Body of pancreas (tissue), 4 donors: ENCODE measurements at regions not wholly inside any gene's neighbourhood (a gene's known extent, or its start where the extent isn't known, plus 50 kb on each side); places are given as distances from the start of the nearest gene placed in this dataset.

ENCODE experiments used
- POLR2A ChIP-seq, 3 donors: fragments of 450-650 bp; IDR thresholded peaks; one replicate each; pipeline ENCODE4 v1.6.1; 2016; ENCODE audit warnings: antibody characterized with exemption in 3 of 3, mild to moderate bottlenecking in 2 of 3
- TF ChIP-seq, protein P1 (sequence below), 7 experiments: fragments of 450-650 bp in 4 of 7; fragments of 200-600 bp in 3 of 7; sonication (generic) in 3 of 7; IDR thresholded peaks; one replicate each; pipeline ENCODE4 v1.5.1; 2016 to 2019; ENCODE audit warnings: antibody characterized with exemption in 7 of 7

DNA sequence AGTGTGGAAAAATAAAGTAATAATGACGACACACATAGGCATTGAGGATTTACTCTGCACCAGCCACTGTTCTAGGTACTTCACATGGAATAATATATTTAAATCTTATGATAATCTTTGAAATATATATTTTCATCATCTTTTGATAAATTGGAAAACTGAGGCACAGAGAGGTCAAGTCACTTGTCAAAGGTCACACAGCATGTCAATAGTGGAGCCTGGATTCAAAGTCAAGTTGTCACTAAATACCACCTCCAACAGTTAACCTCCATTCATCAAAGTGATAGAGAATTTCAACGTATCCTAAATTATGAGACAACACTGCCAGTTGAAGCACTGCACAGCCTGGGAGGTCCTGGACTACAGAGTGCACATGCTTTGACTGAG, 121.7 kb downstream of the IRX5 start:
- TF ChIP-seq, protein P1, sequence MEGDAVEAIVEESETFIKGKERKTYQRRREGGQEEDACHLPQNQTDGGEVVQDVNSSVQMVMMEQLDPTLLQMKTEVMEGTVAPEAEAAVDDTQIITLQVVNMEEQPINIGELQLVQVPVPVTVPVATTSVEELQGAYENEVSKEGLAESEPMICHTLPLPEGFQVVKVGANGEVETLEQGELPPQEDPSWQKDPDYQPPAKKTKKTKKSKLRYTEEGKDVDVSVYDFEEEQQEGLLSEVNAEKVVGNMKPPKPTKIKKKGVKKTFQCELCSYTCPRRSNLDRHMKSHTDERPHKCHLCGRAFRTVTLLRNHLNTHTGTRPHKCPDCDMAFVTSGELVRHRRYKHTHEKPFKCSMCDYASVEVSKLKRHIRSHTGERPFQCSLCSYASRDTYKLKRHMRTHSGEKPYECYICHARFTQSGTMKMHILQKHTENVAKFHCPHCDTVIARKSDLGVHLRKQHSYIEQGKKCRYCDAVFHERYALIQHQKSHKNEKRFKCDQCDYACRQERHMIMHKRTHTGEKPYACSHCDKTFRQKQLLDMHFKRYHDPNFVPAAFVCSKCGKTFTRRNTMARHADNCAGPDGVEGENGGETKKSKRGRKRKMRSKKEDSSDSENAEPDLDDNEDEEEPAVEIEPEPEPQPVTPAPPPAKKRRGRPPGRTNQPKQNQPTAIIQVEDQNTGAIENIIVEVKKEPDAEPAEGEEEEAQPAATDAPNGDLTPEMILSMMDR (IDR thresholded peaks at IDR 0.05), result no peak
- TF ChIP-seq POLR2A (IDR thresholded peaks at IDR 0.05), result no peak
